OCI-LY1 (cell line): ENCODE measurements at regions not wholly inside any gene's neighbourhood (a gene's known extent, or its start where the extent isn't known, plus 50 kb on each side); places are given as distances from the start of the nearest gene placed in this dataset.

Source experiments
- CTCF ChIP-seq: fragments of 200-600 bp; sonication (generic), shearing (Covaris generic); IDR thresholded peaks from 2 replicates; pipeline ENCODE4 v1.5.1; 2017; ENCODE audit warnings: mild to moderate bottlenecking, antibody characterized with exemption, low read length, moderate library complexity, mixed read lengths
- EZH2 ChIP-seq: fragments of 200-600 bp; sonication (generic), shearing (Covaris generic); IDR thresholded peaks from 2 replicates; pipeline ENCODE4 v1.8.0; 2017; ENCODE audit warnings: borderline replicate concordance, mixed run types, mild to moderate bottlenecking, antibody characterized with exemption, low read length, moderate library complexity, mixed read lengths

GRCh38 chr3:197376735-197377555 lies 78.5 kb upstream of the DLG1 start:
- TF ChIP-seq EZH2 = no peak
- no peak for TF ChIP-seq CTCF
